Activated CD4-positive, alpha-beta T cell treated with anti-CD3 and anti-CD28 coated beads, Interleukin-2, amount 10 ng/mL, durations not matched to agents 7 days and 5 days (primary cell): ENCODE measurements at regions not wholly inside any gene's neighbourhood (a gene's known extent, or its start where the extent isn't known, plus 50 kb on each side); places are given as distances from the start of the nearest gene placed in this dataset.

Source experiments
- CTCF ChIA-PET: fragments of 350-600 bp; sonication (Branson Sonifier 250); formaldehyde crosslinking; loops from one replicate; lab custom pipeline; 2021; ENCODE audit warnings: antibody characterized with exemption; lab: Charles Lee
- POLR2A ChIA-PET: fragments of 350-600 bp; sonication (Branson Sonifier 250); formaldehyde crosslinking; loops from one replicate; lab custom pipeline; 2021; ENCODE audit warnings: antibody characterized with exemption; lab: Charles Lee
- DNase-seq: peaks from one replicate; pipeline ENCODE4 v3.0.0-alpha.2; 2020
- H3K27ac Mint-ChIP-seq: one replicate; pipeline ENCODE4 v1.8.0; 2021; ENCODE audit warnings: mild to moderate bottlenecking, moderate library complexity, mixed read lengths
- H3K27me3 Mint-ChIP-seq: one replicate; pipeline ENCODE4 v1.8.0; 2021; ENCODE audit warnings: mixed read lengths
- H3K36me3 Mint-ChIP-seq: one replicate; pipeline ENCODE4 v1.8.0; 2021; ENCODE audit warnings: low read depth, mixed read lengths
- H3K4me1 Mint-ChIP-seq: one replicate; pipeline ENCODE4 v1.8.0; 2021; ENCODE audit warnings: mixed read lengths
- H3K4me3 Mint-ChIP-seq: one replicate; pipeline ENCODE4 v1.8.0; 2021; ENCODE audit warnings: mild to moderate bottlenecking, moderate library complexity, mixed read lengths
- H3K9me3 Mint-ChIP-seq: one replicate; pipeline ENCODE4 v1.8.0; 2021; ENCODE audit warnings: mixed read lengths

- Mint-ChIP-seq H3K27me3 (no peaks in the 10 kb centered on the region), H3K36me3 (no peaks in the 10 kb centered on the region), H3K27ac (no peak overlapping the region), H3K4me1 (no peaks in the 10 kb centered on the region), H3K4me3 (no peak overlapping the region), H3K9me3 (no peaks in the 10 kb centered on the region)
- POLR2A ChIA-PET = no interaction called here
- DNase-seq = no peak
- CTCF ChIA-PET = no interaction called here
Observed at GRCh38 chr13:47628666-47629065, 372.4 kb downstream of the SUCLA2 start.

- Mint-ChIP-seq H3K36me3 (no peaks in the 10 kb centered on the region), H3K4me3 (no peak overlapping the region), H3K4me1 (no peaks in the 10 kb centered on the region), H3K9me3 (no peaks in the 10 kb centered on the region), H3K27ac (no peak overlapping the region), H3K27me3 (peaks cover 3% of the 10 kb centered on the region)
- no peak for DNase-seq
- POLR2A ChIA-PET = no interaction called here
- CTCF ChIA-PET = no interaction called here
Observed at GRCh38 chr13:47623862-47624261, 377.2 kb downstream of the SUCLA2 start.

- H3K9me3 Mint-ChIP-seq = no peaks in the 10 kb centered on the region
- POLR2A ChIA-PET = no interaction called here
- H3K36me3 Mint-ChIP-seq = no peaks in the 10 kb centered on the region
- H3K27ac Mint-ChIP-seq = no peak overlapping the region
- CTCF ChIA-PET = no interaction called here
- H3K4me3 Mint-ChIP-seq = no peak overlapping the region
- H3K4me1 Mint-ChIP-seq = no peaks in the 10 kb centered on the region
- no peak for DNase-seq
- H3K27me3 Mint-ChIP-seq = peaks cover 3% of the 10 kb centered on the region
Observed at GRCh38 chr13:47621931-47622330, 379.1 kb downstream of the SUCLA2 start.

GRCh38 chr13:47611664-47612288 is 389.3 kb downstream of the SUCLA2 start:
- no peak overlapping the region for H3K4me3 Mint-ChIP-seq
- H3K4me1 Mint-ChIP-seq = no peaks in the 10 kb centered on the region
- no peak for DNase-seq
- CTCF ChIA-PET = no interaction called here
- no peaks in the 10 kb centered on the region for H3K36me3 Mint-ChIP-seq
- POLR2A ChIA-PET = no interaction called here
- H3K27ac Mint-ChIP-seq = no peak overlapping the region
- H3K27me3 Mint-ChIP-seq = no peaks in the 10 kb centered on the region
- H3K9me3 Mint-ChIP-seq = no peaks in the 10 kb centered on the region

- ChIA-PET POLR2A (no interaction called here), CTCF (no interaction called here)
- Mint-ChIP-seq H3K36me3 (no peaks in the 10 kb centered on the region), H3K9me3 (no peaks in the 10 kb centered on the region), H3K27me3 (no peaks in the 10 kb centered on the region), H3K4me3 (no peak overlapping the region), H3K27ac (no peak overlapping the region), H3K4me1 (no peaks in the 10 kb centered on the region)
- DNase-seq = no peak
Observed at GRCh38 chr13:47610687-47611086, 390.4 kb downstream of the SUCLA2 start.

GRCh38 chr13:47603365-47603764 is 397.7 kb downstream of the SUCLA2 start:
- CTCF ChIA-PET = no interaction called here

GRCh38 chr13:47598340-47598911 is 402.6 kb downstream of the SUCLA2 start:
- H3K4me1 Mint-ChIP-seq = no peaks in the 10 kb centered on the region
- no peaks in the 10 kb centered on the region for H3K36me3 Mint-ChIP-seq
- H3K9me3 Mint-ChIP-seq = no peaks in the 10 kb centered on the region
- no peaks in the 10 kb centered on the region for H3K27me3 Mint-ChIP-seq
- no peak overlapping the region for H3K27ac Mint-ChIP-seq
- no peak for DNase-seq
- ChIA-PET POLR2A (no interaction called here), CTCF (no interaction called here)
- no peak overlapping the region for H3K4me3 Mint-ChIP-seq

More at GRCh38 chr13:47603365-47603764, 397.7 kb downstream of the SUCLA2 start:
- H3K9me3 Mint-ChIP-seq = peaks cover 8% of the 10 kb centered on the region
- H3K4me1 Mint-ChIP-seq = no peaks in the 10 kb centered on the region
- H3K27ac Mint-ChIP-seq = no peak overlapping the region
- H3K4me3 Mint-ChIP-seq = no peak overlapping the region
- DNase-seq = no peak
- no peaks in the 10 kb centered on the region for H3K36me3 Mint-ChIP-seq
- no peaks in the 10 kb centered on the region for H3K27me3 Mint-ChIP-seq
- POLR2A ChIA-PET = no interaction called here

GRCh38 chr13:47594833-47595232 is 406.2 kb downstream of the SUCLA2 start:
- ChIA-PET POLR2A (no interaction called here), CTCF (no interaction called here)
- DNase-seq = no peak
- peaks cover 6% of the 10 kb centered on the region for H3K9me3 Mint-ChIP-seq
- no peak overlapping the region for H3K4me3 Mint-ChIP-seq
- no peaks in the 10 kb centered on the region for H3K27me3 Mint-ChIP-seq
- no peaks in the 10 kb centered on the region for H3K36me3 Mint-ChIP-seq
- no peak overlapping the region for H3K27ac Mint-ChIP-seq
- no peaks in the 10 kb centered on the region for H3K4me1 Mint-ChIP-seq

GRCh38 chr13:47592256-47592655 is 408.8 kb downstream of the SUCLA2 start:
- no peaks in the 10 kb centered on the region for H3K27me3 Mint-ChIP-seq
- DNase-seq = no peak
- peaks cover 6% of the 10 kb centered on the region for H3K9me3 Mint-ChIP-seq
- ChIA-PET POLR2A (no interaction called here), CTCF (no interaction called here)
- no peak overlapping the region for H3K27ac Mint-ChIP-seq
- no peaks in the 10 kb centered on the region for H3K4me1 Mint-ChIP-seq
- H3K36me3 Mint-ChIP-seq = no peaks in the 10 kb centered on the region
- H3K4me3 Mint-ChIP-seq = no peak overlapping the region

GRCh38 chr13:47588676-47589075 is 412.4 kb downstream of the SUCLA2 start:
- no peaks in the 10 kb centered on the region for H3K27me3 Mint-ChIP-seq
- peaks cover 6% of the 10 kb centered on the region for H3K9me3 Mint-ChIP-seq

GRCh38 chr13:47572375-47572774 is 428.7 kb downstream of the SUCLA2 start:
- Mint-ChIP-seq H3K4me1 (no peaks in the 10 kb centered on the region), H3K36me3 (no peaks in the 10 kb centered on the region), H3K27ac (no peak overlapping the region), H3K9me3 (peaks cover 41% of the 10 kb centered on the region), H3K4me3 (no peak overlapping the region), H3K27me3 (no peaks in the 10 kb centered on the region)
- POLR2A ChIA-PET = no interaction called here
- DNase-seq = no peak
- CTCF ChIA-PET = no interaction called here

More at GRCh38 chr13:47588676-47589075, 412.4 kb downstream of the SUCLA2 start:
- ChIA-PET POLR2A (no interaction called here), CTCF (no interaction called here)
- no peak overlapping the region for H3K4me3 Mint-ChIP-seq
- no peaks in the 10 kb centered on the region for H3K36me3 Mint-ChIP-seq
- no peak for DNase-seq
- H3K27ac Mint-ChIP-seq = no peak overlapping the region
- no peaks in the 10 kb centered on the region for H3K4me1 Mint-ChIP-seq

- no peak for DNase-seq
- Mint-ChIP-seq H3K36me3 (no peaks in the 10 kb centered on the region), H3K9me3 (peaks cover 8% of the 10 kb centered on the region), H3K4me3 (no peak overlapping the region), H3K27me3 (no peaks in the 10 kb centered on the region), H3K27ac (no peak overlapping the region), H3K4me1 (no peaks in the 10 kb centered on the region)
- ChIA-PET POLR2A (no interaction called here), CTCF (no interaction called here)
Observed at GRCh38 chr13:47564041-47564440, 437.0 kb downstream of the SUCLA2 start.

- Mint-ChIP-seq H3K27ac (no peak overlapping the region), H3K4me3 (no peak overlapping the region), H3K4me1 (no peaks in the 10 kb centered on the region), H3K9me3 (no peaks in the 10 kb centered on the region), H3K27me3 (no peaks in the 10 kb centered on the region), H3K36me3 (no peaks in the 10 kb centered on the region)
- DNase-seq = no peak
- ChIA-PET POLR2A (no interaction called here), CTCF (no interaction called here)
Observed at GRCh38 chr13:47556703-47557102, 444.4 kb downstream of the SUCLA2 start.

- ChIA-PET POLR2A (no interaction called here), CTCF (no interaction called here)
- no peaks in the 10 kb centered on the region for H3K36me3 Mint-ChIP-seq
- H3K27ac Mint-ChIP-seq = no peak overlapping the region
- DNase-seq = no peak
- H3K27me3 Mint-ChIP-seq = no peaks in the 10 kb centered on the region
- H3K4me1 Mint-ChIP-seq = no peaks in the 10 kb centered on the region
- no peaks in the 10 kb centered on the region for H3K9me3 Mint-ChIP-seq
- no peak overlapping the region for H3K4me3 Mint-ChIP-seq
Observed at GRCh38 chr13:47555235-47555634, 445.8 kb downstream of the SUCLA2 start.
